ENCODE measurements at regions not wholly inside any gene's neighbourhood (a gene's known extent, or its start where the extent isn't known, plus 50 kb on each side); places are given as distances from the start of the nearest gene placed in this dataset.

GRCh38 chr5:2006193-2006970 lies 123.7 kb upstream of the IRX4 start:
- H2AFZ ChIP-seq (ENCODE audit: low read depth, low read length, severe bottlenecking), result no peak overlapping the region
- H4K20me1 ChIP-seq (ENCODE audit: low read depth, low read length), result no peaks in the 10 kb centered on the region
- no peaks in the 10 kb centered on the region for H3K36me3 ChIP-seq (ENCODE audit: low read length)
- H3K79me2 ChIP-seq (ENCODE audit: insufficient read depth, low read length), result no peaks in the 10 kb centered on the region
- H3K27ac ChIP-seq (ENCODE audit: low read depth, low read length), result no peak overlapping the region
- no peak overlapping the region for H3K4me3 ChIP-seq (ENCODE audit: insufficient read depth, low read length, poor library complexity, severe bottlenecking)
- no peaks in the 10 kb centered on the region for H3K9me2 ChIP-seq (replicated peaks; ENCODE audit: insufficient read depth, low read length)
- no peaks in the 10 kb centered on the region for H3K27me3 ChIP-seq (ENCODE audit: low read length)
- no peaks in the 10 kb centered on the region for H3F3A ChIP-seq (ENCODE audit: insufficient read depth)
- TF ChIP-seq EZH2phosphoT487 (conservative IDR thresholded peaks at IDR 0.05; ENCODE audit: low read length) (no peak), CTCF (IDR thresholded peaks at IDR 0.05; ENCODE audit: insufficient read depth, low read length, poor library complexity, severe bottlenecking) (no peak)
- no peak overlapping the region for H3K9ac ChIP-seq (ENCODE audit: low read length)
- no peaks in the 10 kb centered on the region for H3K9me3 ChIP-seq (ENCODE audit: insufficient read depth, low read length)
- no peak overlapping the region for H3K4me2 ChIP-seq (ENCODE audit: low read depth, low read length, poor library complexity, severe bottlenecking)

GRCh38 chr5:2005101-2006041 lies 122.6 kb upstream of the IRX4 start:
- no peak overlapping the region for H3K27ac ChIP-seq (ENCODE audit: low read depth, low read length)
- H3F3A ChIP-seq (ENCODE audit: insufficient read depth), result no peaks in the 10 kb centered on the region
- no peak for TF ChIP-seq EZH2phosphoT487 (conservative IDR thresholded peaks at IDR 0.05; ENCODE audit: low read length)
- TF ChIP-seq CTCF (IDR thresholded peaks at IDR 0.05; ENCODE audit: insufficient read depth, low read length, poor library complexity, severe bottlenecking), result no peak
- H3K27me3 ChIP-seq (ENCODE audit: low read length), result no peaks in the 10 kb centered on the region
- no peaks in the 10 kb centered on the region for H3K79me2 ChIP-seq (ENCODE audit: insufficient read depth, low read length)
- H3K4me3 ChIP-seq (ENCODE audit: insufficient read depth, low read length, poor library complexity, severe bottlenecking), result no peak overlapping the region
- no peak overlapping the region for H3K4me2 ChIP-seq (ENCODE audit: low read depth, low read length, poor library complexity, severe bottlenecking)
- no peak overlapping the region for H2AFZ ChIP-seq (ENCODE audit: low read depth, low read length, severe bottlenecking)
- no peaks in the 10 kb centered on the region for H4K20me1 ChIP-seq (ENCODE audit: low read depth, low read length)
- no peaks in the 10 kb centered on the region for H3K9me2 ChIP-seq (replicated peaks; ENCODE audit: insufficient read depth, low read length)
- H3K9ac ChIP-seq (ENCODE audit: low read length), result no peak overlapping the region
- H3K36me3 ChIP-seq (ENCODE audit: low read length), result no peaks in the 10 kb centered on the region
- no peaks in the 10 kb centered on the region for H3K9me3 ChIP-seq (ENCODE audit: insufficient read depth, low read length)

- no peaks in the 10 kb centered on the region for H3K9me3 ChIP-seq (ENCODE audit: insufficient read depth, low read length)
- H3K4me3 ChIP-seq (ENCODE audit: insufficient read depth, low read length, poor library complexity, severe bottlenecking), result no peak overlapping the region
- H2AFZ ChIP-seq (ENCODE audit: low read depth, low read length, severe bottlenecking), result no peak overlapping the region
- H3K36me3 ChIP-seq (ENCODE audit: low read length), result no peaks in the 10 kb centered on the region
- H3F3A ChIP-seq (ENCODE audit: insufficient read depth), result no peaks in the 10 kb centered on the region
- H4K20me1 ChIP-seq (ENCODE audit: low read depth, low read length), result no peaks in the 10 kb centered on the region
- H3K4me2 ChIP-seq (ENCODE audit: low read depth, low read length, poor library complexity, severe bottlenecking), result no peak overlapping the region
- no peak for TF ChIP-seq EZH2phosphoT487 (conservative IDR thresholded peaks at IDR 0.05; ENCODE audit: low read length)
- TF ChIP-seq CTCF (IDR thresholded peaks at IDR 0.05; ENCODE audit: insufficient read depth, low read length, poor library complexity, severe bottlenecking), result no peak
- H3K9me2 ChIP-seq (replicated peaks; ENCODE audit: insufficient read depth, low read length), result no peaks in the 10 kb centered on the region
- no peak overlapping the region for H3K9ac ChIP-seq (ENCODE audit: low read length)
- no peaks in the 10 kb centered on the region for H3K79me2 ChIP-seq (ENCODE audit: insufficient read depth, low read length)
- H3K27me3 ChIP-seq (ENCODE audit: low read length), result no peaks in the 10 kb centered on the region
- H3K27ac ChIP-seq (ENCODE audit: low read depth, low read length), result no peak overlapping the region
Measured at GRCh38 chr5:2003690-2004365, 121.1 kb upstream of the IRX4 start.
